K562 (cell line): ENCODE measurements at regions not wholly inside any gene's neighbourhood (a gene's known extent, or its start where the extent isn't known, plus 50 kb on each side); places are given as distances from the start of the nearest gene placed in this dataset.

Experiments
- ATAC-seq: fragments of 200-7000 bp; cut with Tn5 transposase; 3 replicates; pipeline ENCODE4 v1.9.1; 2020; ENCODE audit warnings: moderate library complexity
- BruUV-seq: library from RNA; stranded (reverse); fragments of 400-500 nt; replicated peaks from 2 replicates; lab custom pipeline; 2021; lab: Mats Ljungman, UMichigan
- CTCF ChIA-PET: fragments of 300-600 bp; formaldehyde crosslinking; extraction: SDS; loops from one replicate; lab custom pipeline; 2021; ENCODE audit warnings: low intra/inter-chr PET ratio; lab: Yijun Ruan, JAX
- POLR2A ChIA-PET: fragments of 300-600, 350-650 bp; sonication (Branson Sonifier 250); formaldehyde crosslinking; extraction: SDS; loops from one replicate; lab custom pipeline; 2021; ENCODE audit warnings: antibody characterized with exemption, inconsistent platforms; lab: Yijun Ruan, JAX
- DNase-seq, 4 experiments: peaks; one replicate each; pipeline versions ENCODE4 v3.0.0 to v3.0.0-alpha.2; 2011 to 2018; ENCODE audit warnings: low spot score in 3 of 4, mixed read lengths in 3 of 4; ENCODE audit errors: extremely low read depth in 1 of 4
- FAIRE-seq: peaks from 2 replicates; lab custom pipeline; 2011; peaks lifted over from hg19 to GRCh38; lab: Jason Lieb, UNC
- H2AFZ ChIP-seq: 2 replicates; pipeline ENCODE4 v1.6.0; 2011; ENCODE audit warnings: low read depth, low read length, control low read depth, inconsistent platforms
- H3K27ac ChIP-seq: fragments of 200-600 bp; 3 replicates; pipeline ENCODE4 v1.8.0; 2011; ENCODE audit warnings: low read depth, mild to moderate bottlenecking, control low read depth, inconsistent platforms, low read length, moderate library complexity, mixed read lengths; ENCODE audit errors: extremely low read depth
- H3K27me3 ChIP-seq, 2 experiments: fragments of 300-600 bp in 1 of 2; 2 replicates in 1 of 2; 3 replicates in 1 of 2; pipeline versions ENCODE4 v1.6.0 to v1.8.0; 2011; ENCODE audit warnings: inconsistent platforms in 2 of 2, low read length in 2 of 2, mild to moderate bottlenecking in 1 of 2, mixed read lengths in 1 of 2, moderate library complexity in 1 of 2; ENCODE audit not compliant: control insufficient read depth in 2 of 2, insufficient read depth in 2 of 2
- H3K36me3 ChIP-seq: fragments of 300-600 bp; 3 replicates; pipeline ENCODE4 v1.8.0; 2011; ENCODE audit warnings: mild to moderate bottlenecking, low read length, inconsistent platforms; ENCODE audit not compliant: control insufficient read depth, insufficient read depth
- H3K4me1 ChIP-seq, 2 experiments: fragments of 200-600 bp in 1 of 2; replicated peaks in 1 of 2; 2 replicates in 1 of 2; 3 replicates in 1 of 2; pipeline versions ENCODE4 v1.5.1 to v1.8.0; 2011; ENCODE audit warnings: inconsistent platforms in 2 of 2, low read length in 2 of 2, mild to moderate bottlenecking in 1 of 2, mixed read lengths in 1 of 2, moderate library complexity in 1 of 2; ENCODE audit not compliant: control insufficient read depth in 2 of 2, insufficient read depth in 2 of 2
- H3K4me2 ChIP-seq: 2 replicates; pipeline ENCODE4 v1.6.1; 2011; ENCODE audit warnings: low read length, control low read depth, inconsistent platforms, mixed read lengths; ENCODE audit not compliant: insufficient read depth
- H3K4me3 ChIP-seq: fragments of 200-600 bp; sonication (generic), shearing (Covaris generic); 2 replicates; pipeline ENCODE4 v1.5.1; 2016; ENCODE audit warnings: control low read depth, inconsistent platforms
- H3K79me2 ChIP-seq: fragments of 200-600 bp; 3 replicates; pipeline ENCODE4 v1.8.0; 2011; ENCODE audit warnings: low read length, inconsistent platforms; ENCODE audit not compliant: control insufficient read depth, insufficient read depth
- H3K9ac ChIP-seq, 2 experiments: 2 replicates each; pipeline versions ENCODE4 v1.6.0 to v1.6.1; 2011; ENCODE audit warnings: low read depth in 2 of 2, low read length in 2 of 2, control low read depth in 1 of 2, inconsistent platforms in 1 of 2, mild to moderate bottlenecking in 1 of 2, mixed read lengths in 1 of 2; ENCODE audit not compliant: insufficient read depth in 1 of 2
- H3K9me1 ChIP-seq: one replicate; pipeline ENCODE4 v1.6.0; 2011; ENCODE audit warnings: inconsistent platforms, mild to moderate bottlenecking, low read length, moderate library complexity; ENCODE audit not compliant: control insufficient read depth, insufficient read depth
- H3K9me3 ChIP-seq: replicated peaks from 2 replicates; pipeline ENCODE4 v1.5.1; 2011; ENCODE audit warnings: low read depth, low read length, inconsistent platforms; ENCODE audit not compliant: control insufficient read depth, insufficient read depth
- H4K20me1 ChIP-seq: replicated peaks from 2 replicates; pipeline ENCODE4 v1.6.1; 2011; ENCODE audit warnings: low read length, inconsistent platforms, mixed read lengths; ENCODE audit not compliant: control insufficient read depth, insufficient read depth
- ARID2 ChIP-seq: fragments of 450-650 bp; IDR thresholded peaks from 2 replicates; pipeline ENCODE4 v1.6.1; 2017; ENCODE audit warnings: antibody characterized with exemption, mild to moderate bottlenecking
- C11orf30 ChIP-seq: fragments of 450-650 bp; IDR thresholded peaks from 2 replicates; pipeline ENCODE4 v1.6.1; 2016; ENCODE audit warnings: low read depth, mild to moderate bottlenecking
- NCOR1 ChIP-seq: fragments of 450-650 bp; IDR thresholded peaks from 2 replicates; pipeline ENCODE4 v1.6.1; 2016; ENCODE audit warnings: mild to moderate bottlenecking, moderate library complexity
- NR1H2 ChIP-seq: sonication (generic); formaldehyde crosslinking; IDR thresholded peaks from 2 replicates; pipeline ENCODE4 v1.4.0; 2020; ENCODE audit warnings: mild to moderate bottlenecking, missing genetic modification reagents
- PRPF4 ChIP-seq: fragments of 200-400 bp; formaldehyde crosslinking; IDR thresholded peaks from one replicate; pipeline ENCODE4 v1.6.1; 2017; ENCODE audit warnings: low read length, low read depth, mild to moderate bottlenecking; ENCODE audit not compliant: insufficient read depth, poor library complexity, severe bottlenecking
- RBM14 ChIP-seq: fragments of 200-400 bp; formaldehyde crosslinking; IDR thresholded peaks from 2 replicates; pipeline ENCODE4 v1.6.1; 2018; ENCODE audit warnings: low read depth, mild to moderate bottlenecking, low read length, moderate library complexity, borderline replicate concordance; ENCODE audit not compliant: insufficient read depth
- ZNF140 ChIP-seq: fragments of 250-450 bp; sonication (Bioruptor Pico); IDR thresholded peaks from 2 replicates; pipeline ENCODE4 v1.8.0; 2021; ENCODE audit warnings: moderate library complexity, mild to moderate bottlenecking, inconsistent platforms
- ZNF165 ChIP-seq: fragments of 250-450 bp; sonication (Bioruptor Pico); IDR thresholded peaks from 2 replicates; pipeline ENCODE4 v1.4.0; 2020; ENCODE audit warnings: borderline replicate concordance
- ZNF717 ChIP-seq: fragments of 250-450 bp; sonication (Bioruptor Pico); IDR thresholded peaks from 2 replicates; pipeline ENCODE4 v1.5.0; 2021
- WGBS: fragments of 100-300 bp; shearing (Covaris generic); methylation state at CpG from one replicate; pipeline ENCODE4 v1.1.6; 2016; ENCODE audit warnings: low coverage, mixed read lengths; ENCODE audit not compliant: insufficient coverage; ENCODE audit errors: missing lambda C conversion rate; 5-methylcytosine and 5-hydroxymethylcytosine counted together
- in situ Hi-C: fragments of 300-500 bp; cut with MboI; formaldehyde crosslinking; loops from 4 replicates; pipeline ENCODE4 v1.15.0; 2018; ENCODE audit warnings: inconsistent platforms, mixed read lengths
- intact Hi-C: fragments of 100-400 bp; cut with micrococcal nuclease; formaldehyde crosslinking; loops from 2 replicates; pipeline ENCODE4 v1.14.2; 2022
- TF ChIP-seq, protein P1 (sequence below): sonication (generic); formaldehyde crosslinking; IDR thresholded peaks from 2 replicates; pipeline ENCODE4 v1.9.0; 2022; ENCODE audit warnings: mild to moderate bottlenecking, missing genetic modification reagents
- TF ChIP-seq, protein P2 (sequence below): fragments of 250-450 bp; sonication (Bioruptor Pico); IDR thresholded peaks from 2 replicates; pipeline ENCODE4 v1.5.0; 2020; ENCODE audit warnings: mild to moderate bottlenecking, borderline replicate concordance

DNA sequence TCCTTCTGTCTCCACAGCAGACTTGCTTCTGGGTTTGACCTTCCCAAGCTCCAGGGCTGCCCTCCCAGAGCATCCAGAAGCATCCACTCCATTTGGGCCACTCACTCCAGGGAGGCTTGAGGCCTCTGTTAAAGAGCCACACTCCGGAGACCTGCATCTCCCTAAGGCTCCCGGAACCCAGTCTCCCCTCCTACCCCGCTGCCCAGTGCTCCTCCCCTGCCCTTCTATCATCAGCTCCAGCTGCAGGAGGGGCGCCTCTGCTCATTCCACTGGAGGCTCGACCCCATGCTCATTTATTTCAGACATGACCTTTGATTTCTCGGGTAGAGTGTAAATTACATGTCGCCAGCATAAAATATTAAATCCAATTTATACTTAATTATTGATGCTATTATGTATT lies 142.5 kb downstream of the SYF2 start (continued):
- TF ChIP-seq PRPF4 (no peak), NCOR1 (no peak), ZNF140 (CRISPR knock-in tag) (no peak), C11orf30 (no peak)
- TF ChIP-seq, protein P1, sequence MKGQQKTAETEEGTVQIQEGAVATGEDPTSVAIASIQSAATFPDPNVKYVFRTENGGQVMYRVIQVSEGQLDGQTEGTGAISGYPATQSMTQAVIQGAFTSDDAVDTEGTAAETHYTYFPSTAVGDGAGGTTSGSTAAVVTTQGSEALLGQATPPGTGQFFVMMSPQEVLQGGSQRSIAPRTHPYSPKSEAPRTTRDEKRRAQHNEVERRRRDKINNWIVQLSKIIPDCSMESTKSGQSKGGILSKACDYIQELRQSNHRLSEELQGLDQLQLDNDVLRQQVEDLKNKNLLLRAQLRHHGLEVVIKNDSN (CRISPR knock-in tag), result no peak

DNA sequence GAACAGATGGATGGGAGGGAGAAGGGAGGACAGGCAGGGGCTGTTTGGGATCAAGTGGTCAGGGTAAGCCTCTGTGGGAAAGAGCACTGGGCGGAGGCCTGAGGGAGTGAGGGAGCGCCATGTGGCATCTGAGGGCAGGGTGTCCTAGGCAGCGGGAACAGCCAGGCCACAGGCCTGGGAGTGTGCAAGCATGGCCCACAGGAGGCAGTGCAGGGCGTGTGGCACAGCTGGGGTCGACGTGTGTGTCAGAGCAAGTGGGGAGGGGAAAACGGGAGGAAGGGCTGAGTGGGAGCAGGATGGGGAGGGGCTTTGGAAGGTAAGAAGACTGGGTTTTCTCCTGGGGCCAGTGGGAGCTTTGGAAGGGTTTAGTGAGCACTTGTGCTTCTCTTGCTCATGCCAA lies 143.4 kb downstream of the SYF2 start:
- no peaks in the 10 kb centered on the region for H3K9me1 ChIP-seq
- no peaks in the 10 kb centered on the region for H3K79me2 ChIP-seq
- no peak for ATAC-seq
- DNase-seq, result no peak
- intact Hi-C loops (no loop called here), in situ Hi-C loops (no loop called here)
- peaks cover 2 to 54% of the 10 kb centered on the region in 2 experiments; a peak in 4 of 5 replicates for H3K27me3 ChIP-seq
- H3K4me1 ChIP-seq, result peaks cover 1 to 4% of the 10 kb centered on the region in 2 experiments; a peak in 4 of 5 replicates
- no peak overlapping the region for H2AFZ ChIP-seq
- no peaks in the 10 kb centered on the region for H4K20me1 ChIP-seq
- H3K4me3 ChIP-seq, result no peak overlapping the region
- ChIA-PET POLR2A (interaction anchor here (0.7 kb wide), 1 partner anchor 127 kb away, joined by 5 read pairs; no protein-coding TSS in a partner anchor), CTCF (no interaction called here)
- no peaks in the 10 kb centered on the region for H3K36me3 ChIP-seq
- TF ChIP-seq NR1H2 (no peak), ARID2 (no peak), RBM14 (no peak), ZNF165 (CRISPR knock-in tag) (no peak), ZNF717 (no peak)
- TF ChIP-seq, protein P2, sequence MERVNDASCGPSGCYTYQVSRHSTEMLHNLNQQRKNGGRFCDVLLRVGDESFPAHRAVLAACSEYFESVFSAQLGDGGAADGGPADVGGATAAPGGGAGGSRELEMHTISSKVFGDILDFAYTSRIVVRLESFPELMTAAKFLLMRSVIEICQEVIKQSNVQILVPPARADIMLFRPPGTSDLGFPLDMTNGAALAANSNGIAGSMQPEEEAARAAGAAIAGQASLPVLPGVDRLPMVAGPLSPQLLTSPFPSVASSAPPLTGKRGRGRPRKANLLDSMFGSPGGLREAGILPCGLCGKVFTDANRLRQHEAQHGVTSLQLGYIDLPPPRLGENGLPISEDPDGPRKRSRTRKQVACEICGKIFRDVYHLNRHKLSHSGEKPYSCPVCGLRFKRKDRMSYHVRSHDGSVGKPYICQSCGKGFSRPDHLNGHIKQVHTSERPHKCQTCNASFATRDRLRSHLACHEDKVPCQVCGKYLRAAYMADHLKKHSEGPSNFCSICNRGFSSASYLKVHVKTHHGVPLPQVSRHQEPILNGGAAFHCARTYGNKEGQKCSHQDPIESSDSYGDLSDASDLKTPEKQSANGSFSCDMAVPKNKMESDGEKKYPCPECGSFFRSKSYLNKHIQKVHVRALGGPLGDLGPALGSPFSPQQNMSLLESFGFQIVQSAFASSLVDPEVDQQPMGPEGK (CRISPR knock-in tag), result no peak
- no peak overlapping the region for H3K4me2 ChIP-seq
- H3K27ac ChIP-seq, result no peak overlapping the region
- WGBS, result 36% methylated on average over 7 of the region's 7 CpGs
- no peaks in the 10 kb centered on the region for H3K9me3 ChIP-seq
- no peak for FAIRE-seq
- no peak overlapping the region; a peak in 1 of 4 replicates for H3K9ac ChIP-seq
- BruUV-seq, result no TSS peak
